DND-41 (cell line): ENCODE measurements at regions not wholly inside any gene's neighbourhood (a gene's known extent, or its start where the extent isn't known, plus 50 kb on each side); places are given as distances from the start of the nearest gene placed in this dataset.
A peak's percentile ranks its signal among the peaks of the same experiment; 100 is the strongest.

Experiments
- ATAC-seq: fragments of 200-7000 bp; cut with Tn5 transposase; 3 replicates; pipeline ENCODE4 v1.9.1; 2021; ENCODE audit warnings: low read depth; ENCODE audit not compliant: insufficient read depth
- DNase-seq: peaks from one replicate; pipeline ENCODE4 v3.0.0-alpha.2; 2020
- H2AFZ ChIP-seq: 2 replicates; pipeline ENCODE4 v1.6.0; 2012; ENCODE audit warnings: low read depth, low read length
- H3K27ac ChIP-seq: 2 replicates; pipeline ENCODE4 v1.5.1; 2012; ENCODE audit warnings: low read length, inconsistent platforms
- H3K27me3 ChIP-seq: fragments of 200-600 bp; sonication (generic); 2 replicates; pipeline ENCODE4 v1.6.0; 2012; ENCODE audit warnings: low read length, mild to moderate bottlenecking, inconsistent platforms; ENCODE audit not compliant: insufficient read depth, poor library complexity
- H3K36me3 ChIP-seq: 2 replicates; pipeline ENCODE4 v1.5.1; 2012; ENCODE audit warnings: low read length, inconsistent platforms; ENCODE audit not compliant: insufficient read depth
- H3K4me1 ChIP-seq: 2 replicates; pipeline ENCODE4 v1.5.1; 2012; ENCODE audit warnings: mild to moderate bottlenecking, low read length; ENCODE audit not compliant: insufficient read depth
- H3K4me2 ChIP-seq: 2 replicates; pipeline ENCODE4 v1.6.0; 2012; ENCODE audit warnings: mild to moderate bottlenecking, moderate library complexity, low read length, inconsistent platforms; ENCODE audit not compliant: insufficient read depth
- H3K4me3 ChIP-seq, 2 experiments: fragments of 200-600 bp in 1 of 2; shearing (Covaris generic) in 1 of 2; 2 replicates each; pipeline ENCODE4 v1.5.1; 2012 to 2016; ENCODE audit warnings: inconsistent platforms in 2 of 2, low read length in 2 of 2, mild to moderate bottlenecking in 2 of 2, low read depth in 1 of 2, moderate library complexity in 1 of 2
- H3K79me2 ChIP-seq: 2 replicates; pipeline ENCODE4 v1.6.0; 2012; ENCODE audit warnings: low read length, inconsistent platforms; ENCODE audit not compliant: insufficient read depth
- H3K9ac ChIP-seq: 2 replicates; pipeline ENCODE4 v1.6.0; 2012; ENCODE audit warnings: low read depth, mild to moderate bottlenecking, inconsistent platforms, low read length, moderate library complexity
- H3K9me3 ChIP-seq: 2 replicates; pipeline ENCODE4 v1.5.1; 2012; ENCODE audit warnings: low read length, moderate library complexity, mild to moderate bottlenecking, inconsistent platforms; ENCODE audit not compliant: insufficient read depth, severe bottlenecking
- H4K20me1 ChIP-seq: 2 replicates; pipeline ENCODE4 v1.6.0; 2012; ENCODE audit warnings: low read length; ENCODE audit not compliant: insufficient read depth
- EZH2 ChIP-seq: IDR thresholded peaks from 3 replicates; pipeline ENCODE4 v1.6.1; 2012; ENCODE audit warnings: borderline replicate concordance, low read depth, mild to moderate bottlenecking, moderate library complexity, low read length, inconsistent platforms; ENCODE audit not compliant: severe bottlenecking
- TF ChIP-seq, protein P1 (sequence below): IDR thresholded peaks from 2 replicates; pipeline ENCODE4 v1.5.1; 2012; ENCODE audit warnings: borderline replicate concordance, low read length, moderate library complexity, mild to moderate bottlenecking; ENCODE audit not compliant: poor library complexity, severe bottlenecking; ENCODE audit errors: extremely low read depth

DNA sequence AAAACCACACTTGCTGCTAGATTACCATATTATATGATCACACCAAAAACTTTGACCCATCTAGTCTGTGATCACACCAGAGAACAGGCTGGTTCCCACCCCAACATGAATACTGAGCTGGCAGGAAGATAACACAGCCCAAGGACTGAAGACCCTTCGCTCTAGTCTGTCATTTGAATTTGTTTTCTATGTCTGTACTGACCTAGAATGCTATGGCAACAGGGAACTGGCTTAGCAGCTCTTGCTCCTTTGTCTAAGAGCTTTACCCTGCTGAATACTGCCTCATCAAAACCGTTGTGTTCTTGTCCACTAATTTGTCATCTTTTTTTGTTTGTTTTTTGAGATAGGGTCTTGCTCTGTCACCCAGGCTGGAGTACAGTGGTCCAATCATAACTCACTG is 420.4 kb downstream of the AASDHPPT start:
- Histone ChIP-seq H3K4me2 (no peak overlapping the region), H3K36me3 (no peaks in the 10 kb centered on the region), H3K4me1 (no peaks in the 10 kb centered on the region), H4K20me1 (no peaks in the 10 kb centered on the region), H3K9me3 (no peaks in the 10 kb centered on the region), H3K79me2 (no peaks in the 10 kb centered on the region), H3K27me3 (no peaks in the 10 kb centered on the region), H2AFZ (no peak overlapping the region), H3K27ac (no peak overlapping the region), H3K9ac (no peak overlapping the region), H3K4me3 (no peak overlapping the region)
- TF ChIP-seq, protein P1, sequence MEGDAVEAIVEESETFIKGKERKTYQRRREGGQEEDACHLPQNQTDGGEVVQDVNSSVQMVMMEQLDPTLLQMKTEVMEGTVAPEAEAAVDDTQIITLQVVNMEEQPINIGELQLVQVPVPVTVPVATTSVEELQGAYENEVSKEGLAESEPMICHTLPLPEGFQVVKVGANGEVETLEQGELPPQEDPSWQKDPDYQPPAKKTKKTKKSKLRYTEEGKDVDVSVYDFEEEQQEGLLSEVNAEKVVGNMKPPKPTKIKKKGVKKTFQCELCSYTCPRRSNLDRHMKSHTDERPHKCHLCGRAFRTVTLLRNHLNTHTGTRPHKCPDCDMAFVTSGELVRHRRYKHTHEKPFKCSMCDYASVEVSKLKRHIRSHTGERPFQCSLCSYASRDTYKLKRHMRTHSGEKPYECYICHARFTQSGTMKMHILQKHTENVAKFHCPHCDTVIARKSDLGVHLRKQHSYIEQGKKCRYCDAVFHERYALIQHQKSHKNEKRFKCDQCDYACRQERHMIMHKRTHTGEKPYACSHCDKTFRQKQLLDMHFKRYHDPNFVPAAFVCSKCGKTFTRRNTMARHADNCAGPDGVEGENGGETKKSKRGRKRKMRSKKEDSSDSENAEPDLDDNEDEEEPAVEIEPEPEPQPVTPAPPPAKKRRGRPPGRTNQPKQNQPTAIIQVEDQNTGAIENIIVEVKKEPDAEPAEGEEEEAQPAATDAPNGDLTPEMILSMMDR: no peak
- TF ChIP-seq EZH2: no peak
- no peak for DNase-seq
- ATAC-seq: no peak

DNA sequence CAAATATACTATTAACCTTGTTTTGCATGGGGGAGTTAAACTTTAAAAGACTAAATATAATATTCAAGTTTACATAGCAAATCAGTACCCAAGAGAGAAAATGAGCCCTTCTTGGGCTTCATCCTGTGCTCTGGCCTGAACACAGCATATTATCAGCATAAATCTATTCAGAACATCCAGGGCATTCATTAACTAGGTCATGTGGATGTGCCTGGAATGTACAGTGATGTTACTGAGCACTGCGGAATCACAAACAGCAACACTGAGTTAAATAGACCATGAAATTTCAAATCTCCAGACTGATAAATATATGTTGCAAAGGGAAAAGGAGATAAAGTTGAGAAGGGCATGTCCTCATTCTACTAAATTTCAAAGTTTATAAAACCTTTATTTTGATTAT is 426.4 kb downstream of the AASDHPPT start:
- ATAC-seq (no peak), DNase-seq (no peak)
- Histone ChIP-seq H3K27me3 (no peaks in the 10 kb centered on the region), H3K4me1 (no peaks in the 10 kb centered on the region), H3K9me3 (no peaks in the 10 kb centered on the region), H3K79me2 (no peaks in the 10 kb centered on the region), H2AFZ (no peak overlapping the region), H3K4me3 (no peak overlapping the region), H3K36me3 (no peaks in the 10 kb centered on the region), H3K4me2 (no peak overlapping the region), H3K27ac (no peak overlapping the region), H3K9ac (no peak overlapping the region), H4K20me1 (no peaks in the 10 kb centered on the region)
- no peak for TF ChIP-seq EZH2
- TF ChIP-seq, protein P1: no peak

DNA sequence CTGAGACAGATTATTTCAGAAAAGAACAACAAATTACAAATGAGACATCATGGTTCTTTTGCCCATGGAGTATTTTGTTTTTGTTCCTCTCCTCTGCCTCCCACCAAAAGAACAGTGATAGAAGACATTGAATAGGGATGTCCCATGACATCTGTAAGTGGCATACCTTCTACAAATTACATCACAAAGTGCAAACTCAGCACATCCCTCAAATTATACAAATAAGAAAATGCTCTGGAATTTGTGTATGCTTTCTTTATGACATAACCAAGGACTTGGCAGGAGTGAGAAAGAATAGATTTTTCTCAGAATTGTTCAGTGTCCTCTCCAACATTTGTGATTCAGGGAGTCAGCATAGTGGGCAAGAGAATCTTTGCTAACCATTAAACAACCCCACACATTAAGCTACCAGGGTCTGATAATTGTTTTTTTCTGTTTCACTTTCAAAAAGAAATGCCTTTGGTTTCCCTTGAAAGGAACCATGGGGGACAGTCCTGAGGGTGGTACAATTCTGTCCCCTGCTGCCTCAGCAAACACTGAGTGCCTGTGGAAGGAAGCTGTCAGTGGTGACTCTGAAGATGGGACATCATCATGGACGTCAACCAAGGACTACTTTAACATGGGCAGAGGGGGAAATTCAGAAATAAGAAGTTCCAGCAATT is 430.3 kb downstream of the AASDHPPT start:
- H2AFZ ChIP-seq: no peak overlapping the region
- H3K9ac ChIP-seq: no peak overlapping the region
- H3K27me3 ChIP-seq: no peaks in the 10 kb centered on the region
- no peaks in the 10 kb centered on the region for H3K9me3 ChIP-seq
- ATAC-seq: peak; percentile 33; the same call in 1 of the 3 replicates
- no peaks in the 10 kb centered on the region for H4K20me1 ChIP-seq
- H3K4me3 ChIP-seq: no peak overlapping the region
- TF ChIP-seq, protein P1: no peak
- no peak for TF ChIP-seq EZH2
- H3K36me3 ChIP-seq: no peaks in the 10 kb centered on the region
- no peak for DNase-seq
- H3K27ac ChIP-seq: no peak overlapping the region
- no peak overlapping the region for H3K4me2 ChIP-seq
- H3K4me1 ChIP-seq: peaks cover 3% of the 10 kb centered on the region; the same call in 1 of the 2 replicates
- H3K79me2 ChIP-seq: no peaks in the 10 kb centered on the region
